ENCODE measurements at regions not wholly inside any gene's neighbourhood (a gene's known extent, or its start where the extent isn't known, plus 50 kb on each side); places are given as distances from the start of the nearest gene placed in this dataset.
A peak's percentile ranks its signal among the peaks of the same experiment; 100 is the strongest.

- H3K36me3 Mint-ChIP-seq: no peaks in the 10 kb centered on the region
- DNase-seq: no peak
- H3K4me1 Mint-ChIP-seq: peaks cover 0 to 5% (median 2%) of the 10 kb centered on the region in 4 donors
- Histone ChIP-seq H3K4me1 (ENCODE audit: control insufficient read depth, insufficient read depth, low read length, poor library complexity, severe bottlenecking) (no peaks in the 10 kb centered on the region), H3K9me3 (ENCODE audit: control insufficient read depth in 2 of 2, low read length in 2 of 2) (no peaks in the 10 kb centered on the region), H3K27ac (ENCODE audit: insufficient read depth, low read length, poor library complexity, severe bottlenecking) (no peak overlapping the region), H3K4me3 (ENCODE audit: low read depth, low read length) (no peak overlapping the region), H3K27me3 (ENCODE audit: control insufficient read depth, insufficient read depth, low read length) (no peaks in the 10 kb centered on the region), H3K36me3 (ENCODE audit: control insufficient read depth, insufficient read depth, low read length) (no peaks in the 10 kb centered on the region)
- peaks cover 0 to 3% (median 0%) of the 10 kb centered on the region in 7 donors for H3K9me3 Mint-ChIP-seq
- H3K4me3 Mint-ChIP-seq: no peak overlapping the region
- no peak for ATAC-seq (ENCODE audit: low read depth in 2 of 2)
- peaks cover 5% of the 10 kb centered on the region for H3K27me3 Mint-ChIP-seq
- H3K27ac Mint-ChIP-seq: no peak overlapping the region
These were observed 230.2 kb upstream of the MYLIP start for GRCh38 chr6:15898693-15899092.

DNA sequence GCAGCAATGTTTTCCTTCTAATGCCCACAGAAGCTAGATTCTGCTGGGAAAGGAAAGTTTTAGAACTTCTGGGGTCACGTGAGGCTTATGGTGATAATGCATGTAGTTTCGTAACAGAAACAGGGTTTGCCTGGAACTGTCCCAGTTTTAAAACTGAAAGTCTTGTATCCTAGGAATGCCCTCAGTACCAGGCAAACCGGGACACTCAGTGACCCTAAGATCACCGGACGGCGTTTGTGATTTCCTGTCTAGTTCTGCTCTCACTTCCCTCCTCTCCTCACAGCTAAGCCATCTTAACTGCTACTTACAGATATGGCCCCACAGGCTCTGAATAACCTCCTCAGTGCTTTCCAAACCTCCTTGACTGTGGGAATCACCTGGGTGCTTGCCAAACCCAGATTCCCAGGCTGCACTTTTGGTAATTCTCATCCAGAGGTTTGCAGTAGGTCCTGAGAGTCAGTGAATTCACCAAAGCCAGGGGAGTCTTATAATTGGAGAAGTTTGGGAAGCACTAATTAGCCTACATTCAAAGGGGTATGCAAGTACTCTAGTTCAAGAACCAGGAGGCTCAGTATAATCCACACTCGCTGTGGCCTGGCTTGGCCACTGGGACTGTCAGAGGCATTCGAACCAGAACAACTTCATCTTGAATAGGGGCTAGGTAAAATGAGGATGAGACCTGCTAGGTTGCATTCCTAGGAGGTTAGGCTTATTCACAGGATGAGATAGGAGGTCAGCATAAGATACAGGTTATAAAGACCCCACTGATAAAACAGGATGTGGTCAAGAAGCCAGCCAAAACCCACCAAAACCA lies 231.6 kb upstream of the MYLIP start:
- Histone ChIP-seq H3K4me1 (ENCODE audit: control insufficient read depth, insufficient read depth, low read length, poor library complexity, severe bottlenecking) (no peaks in the 10 kb centered on the region), H3K9me3 (ENCODE audit: control insufficient read depth in 2 of 2, low read length in 2 of 2) (peaks cover 0 to 7% of the 10 kb centered on the region in 2 experiments), H3K27me3 (ENCODE audit: control insufficient read depth, insufficient read depth, low read length) (no peaks in the 10 kb centered on the region), H3K36me3 (ENCODE audit: control insufficient read depth, insufficient read depth, low read length) (no peaks in the 10 kb centered on the region), H3K4me3 (ENCODE audit: low read depth, low read length) (no peak overlapping the region), H3K27ac (ENCODE audit: insufficient read depth, low read length, poor library complexity, severe bottlenecking) (no peak overlapping the region)
- Mint-ChIP-seq H3K27me3 (peaks cover 5% of the 10 kb centered on the region), H3K9me3 (peaks cover 0 to 4% (median 0%) of the 10 kb centered on the region in 7 donors), H3K27ac (no peak overlapping the region), H3K4me1 (peaks cover 0 to 5% (median 2%) of the 10 kb centered on the region in 4 donors), H3K4me3 (no peak overlapping the region), H3K36me3 (no peaks in the 10 kb centered on the region)
- ATAC-seq (ENCODE audit: low read depth in 2 of 2): no peak
- no peak for DNase-seq

- Histone ChIP-seq H3K36me3 (ENCODE audit: control insufficient read depth, insufficient read depth, low read length) (no peaks in the 10 kb centered on the region), H3K4me3 (ENCODE audit: low read depth, low read length) (no peak overlapping the region), H3K27ac (ENCODE audit: insufficient read depth, low read length, poor library complexity, severe bottlenecking) (no peak overlapping the region), H3K4me1 (ENCODE audit: control insufficient read depth, insufficient read depth, low read length, poor library complexity, severe bottlenecking) (no peaks in the 10 kb centered on the region), H3K27me3 (ENCODE audit: control insufficient read depth, insufficient read depth, low read length) (no peaks in the 10 kb centered on the region), H3K9me3 (ENCODE audit: control insufficient read depth in 2 of 2, low read length in 2 of 2) (peaks cover 0 to 7% of the 10 kb centered on the region in 2 experiments)
- DNase-seq (no peak), ATAC-seq (ENCODE audit: low read depth in 2 of 2) (no peak)
- H3K27me3 Mint-ChIP-seq: peaks cover 10% of the 10 kb centered on the region
- no peak overlapping the region for H3K27ac Mint-ChIP-seq
- H3K4me3 Mint-ChIP-seq: no peak overlapping the region
- no peaks in the 10 kb centered on the region for H3K36me3 Mint-ChIP-seq
- H3K4me1 Mint-ChIP-seq: peaks cover 0 to 4% (median 0%) of the 10 kb centered on the region in 4 donors
- peaks cover 0 to 4% (median 0%) of the 10 kb centered on the region in 7 donors for H3K9me3 Mint-ChIP-seq
These were observed 232.3 kb upstream of the DTNBP1 start for GRCh38 chr6:15894973-15895725.

DNA sequence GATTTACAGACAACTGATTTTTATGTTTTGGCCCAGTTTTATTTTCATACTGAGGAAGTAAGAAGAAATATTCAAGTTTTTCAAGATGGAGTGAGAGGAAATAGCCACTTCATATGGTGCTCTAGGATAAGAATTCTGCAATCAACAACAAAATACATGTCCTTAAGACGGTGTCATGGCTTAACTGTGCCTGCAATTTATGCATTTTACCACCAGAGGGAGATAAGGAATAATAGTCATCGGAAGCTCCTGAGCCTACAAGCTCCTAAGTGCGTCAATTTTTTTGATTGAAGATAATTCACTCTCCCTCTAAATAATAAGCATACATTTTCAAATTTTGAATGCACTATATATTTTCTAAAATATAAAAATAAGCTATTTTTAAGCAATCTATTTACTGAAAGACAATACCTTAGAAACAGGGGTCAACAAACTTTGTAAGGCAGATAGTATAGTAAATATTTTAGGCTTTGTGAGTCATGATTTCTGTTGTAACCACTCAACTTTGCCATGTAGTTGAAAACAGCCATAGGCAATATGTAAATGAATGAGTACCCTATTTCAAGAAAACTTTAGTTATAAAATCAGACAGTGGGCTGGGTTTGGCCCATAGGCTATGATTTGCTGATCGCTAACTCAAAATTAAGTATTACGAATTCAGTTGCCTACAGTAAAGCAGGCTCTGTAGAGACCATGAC lies 230.9 kb upstream of the DTNBP1 start:
- Mint-ChIP-seq H3K9me3 (peaks cover 0 to 4% (median 0%) of the 10 kb centered on the region in 7 donors), H3K36me3 (no peaks in the 10 kb centered on the region), H3K4me1 (no peaks in the 10 kb centered on the region), H3K27ac (no peak overlapping the region), H3K4me3 (no peak overlapping the region), H3K27me3 (peaks cover 13% of the 10 kb centered on the region)
- no peak for ATAC-seq (ENCODE audit: low read depth in 2 of 2)
- Histone ChIP-seq H3K4me3 (ENCODE audit: low read depth, low read length) (no peak overlapping the region), H3K4me1 (ENCODE audit: control insufficient read depth, insufficient read depth, low read length, poor library complexity, severe bottlenecking) (no peaks in the 10 kb centered on the region), H3K27me3 (ENCODE audit: control insufficient read depth, insufficient read depth, low read length) (no peaks in the 10 kb centered on the region), H3K27ac (ENCODE audit: insufficient read depth, low read length, poor library complexity, severe bottlenecking) (no peak overlapping the region), H3K9me3 (ENCODE audit: control insufficient read depth in 2 of 2, low read length in 2 of 2) (peaks cover 0 to 7% of the 10 kb centered on the region in 2 experiments), H3K36me3 (ENCODE audit: control insufficient read depth, insufficient read depth, low read length) (no peaks in the 10 kb centered on the region)
- peak in 1 of 3 donors; percentile 55 for DNase-seq

GRCh38 chr6:15892369-15892768 lies 229.5 kb upstream of the DTNBP1 start:
- no peak for ATAC-seq (ENCODE audit: low read depth in 2 of 2)

DNA sequence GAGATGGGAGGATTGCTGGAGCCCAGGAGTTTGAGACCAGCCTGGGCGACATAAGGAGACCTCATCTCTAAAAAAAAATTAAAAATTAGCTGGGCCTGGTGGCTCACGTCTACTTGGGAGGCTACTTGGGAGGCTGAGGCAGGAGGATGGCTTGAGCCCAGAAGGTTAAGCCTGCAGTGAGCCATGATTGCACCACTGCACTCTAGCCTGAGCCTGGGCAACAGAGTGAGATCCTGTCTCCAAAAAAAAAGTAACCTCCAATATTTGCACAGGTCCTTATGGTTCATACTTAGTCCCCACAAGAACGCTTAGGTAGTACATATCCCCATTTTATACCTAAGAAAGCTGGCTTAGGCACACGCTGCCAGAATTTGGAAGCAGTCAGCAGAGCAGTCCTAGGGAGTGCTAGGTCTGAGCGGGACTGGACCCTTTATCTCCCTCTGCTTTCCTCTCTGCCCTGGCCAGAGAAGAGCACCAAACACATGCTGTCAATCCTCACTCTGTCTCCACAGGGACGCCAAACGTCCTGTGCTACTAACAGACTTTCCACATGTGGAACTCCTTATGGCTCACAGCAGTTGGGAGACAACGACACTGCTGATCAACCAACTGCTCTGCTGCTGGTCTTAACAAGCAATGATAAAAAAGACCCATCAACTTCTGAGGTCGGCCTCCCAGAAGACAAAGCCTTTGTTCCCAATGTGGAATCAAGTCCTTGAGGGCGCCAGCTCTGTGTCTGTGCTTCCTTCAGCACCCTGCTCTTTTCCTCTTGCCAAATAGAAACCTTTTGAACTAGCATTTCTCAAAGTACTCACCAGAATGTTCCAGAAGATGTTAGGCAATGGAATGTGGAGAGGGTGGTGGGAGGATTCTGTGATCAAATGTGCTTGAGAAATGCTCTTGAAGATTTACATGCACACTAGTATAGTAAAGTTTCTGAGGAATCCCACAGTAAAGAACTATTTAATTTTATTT lies 226.3 kb upstream of the DTNBP1 start:
- Histone ChIP-seq H3K9me3 (ENCODE audit: control insufficient read depth in 2 of 2, low read length in 2 of 2) (peaks cover 0 to 7% of the 10 kb centered on the region in 2 experiments), H3K4me1 (ENCODE audit: control insufficient read depth, insufficient read depth, low read length, poor library complexity, severe bottlenecking) (no peaks in the 10 kb centered on the region), H3K36me3 (ENCODE audit: control insufficient read depth, insufficient read depth, low read length) (no peaks in the 10 kb centered on the region), H3K27ac (ENCODE audit: insufficient read depth, low read length, poor library complexity, severe bottlenecking) (no peak overlapping the region), H3K27me3 (ENCODE audit: control insufficient read depth, insufficient read depth, low read length) (no peaks in the 10 kb centered on the region), H3K4me3 (ENCODE audit: low read depth, low read length) (no peak overlapping the region)
- ATAC-seq (ENCODE audit: low read depth in 2 of 2) (no peak), DNase-seq (no peak)
- Mint-ChIP-seq H3K9me3 (peaks cover 0 to 4% (median 0%) of the 10 kb centered on the region in 7 donors), H3K4me3 (no peak overlapping the region), H3K36me3 (no peaks in the 10 kb centered on the region), H3K27me3 (peaks cover 9% of the 10 kb centered on the region), H3K4me1 (no peaks in the 10 kb centered on the region), H3K27ac (no peak overlapping the region)

More at GRCh38 chr6:15892369-15892768, 229.5 kb upstream of the DTNBP1 start:
- no peak overlapping the region for H3K27ac ChIP-seq (ENCODE audit: insufficient read depth, low read length, poor library complexity, severe bottlenecking)
- peaks cover 0 to 7% of the 10 kb centered on the region in 2 experiments for H3K9me3 ChIP-seq (ENCODE audit: control insufficient read depth in 2 of 2, low read length in 2 of 2)
- no peaks in the 10 kb centered on the region for H3K4me1 ChIP-seq (ENCODE audit: control insufficient read depth, insufficient read depth, low read length, poor library complexity, severe bottlenecking)
- no peaks in the 10 kb centered on the region for H3K36me3 ChIP-seq (ENCODE audit: control insufficient read depth, insufficient read depth, low read length)
- H3K27me3 ChIP-seq (ENCODE audit: control insufficient read depth, insufficient read depth, low read length): no peaks in the 10 kb centered on the region
- Mint-ChIP-seq H3K4me1 (no peaks in the 10 kb centered on the region), H3K27ac (no peak overlapping the region), H3K9me3 (peaks cover 0 to 4% (median 0%) of the 10 kb centered on the region in 7 donors), H3K4me3 (no peak overlapping the region), H3K27me3 (peaks cover 14% of the 10 kb centered on the region), H3K36me3 (no peaks in the 10 kb centered on the region)
- no peak for DNase-seq
- no peak overlapping the region for H3K4me3 ChIP-seq (ENCODE audit: low read depth, low read length)
